NB4 (cell line): ENCODE measurements at regions not wholly inside any gene's neighbourhood (a gene's known extent, or its start where the extent isn't known, plus 50 kb on each side); places are given as distances from the start of the nearest gene placed in this dataset.

Experiments
- CTCF ChIP-seq: IDR thresholded peaks from one replicate; pipeline ENCODE4 v1.5.1; 2012; ENCODE audit warnings: low read depth, low read length
- MAX ChIP-seq: IDR thresholded peaks from 2 replicates; pipeline ENCODE4 v1.6.1; 2011; ENCODE audit warnings: low read depth, low read length
- MYC ChIP-seq: IDR thresholded peaks from 2 replicates; pipeline ENCODE4 v1.6.1; 2011; ENCODE audit warnings: low read depth, low read length
- POLR2A ChIP-seq: IDR thresholded peaks from 2 replicates; pipeline ENCODE4 v1.6.1; 2011; ENCODE audit warnings: mild to moderate bottlenecking; ENCODE audit not compliant: insufficient read length; ENCODE audit errors: extremely low read depth

GRCh38 chr4:104722467-104722866 is 227.8 kb upstream of the CXXC4 start:
- TF ChIP-seq POLR2A (no peak), CTCF (no peak), MAX (no peak), MYC (no peak)
